D341Med (cell line): ENCODE measurements at regions not wholly inside any gene's neighbourhood (a gene's known extent, or its start where the extent isn't known, plus 50 kb on each side); places are given as distances from the start of the nearest gene placed in this dataset.

Experiments
- DNase-seq: peaks from one replicate; pipeline ENCODE4 v3.0.0; 2012; ENCODE audit warnings: low spot score

DNA sequence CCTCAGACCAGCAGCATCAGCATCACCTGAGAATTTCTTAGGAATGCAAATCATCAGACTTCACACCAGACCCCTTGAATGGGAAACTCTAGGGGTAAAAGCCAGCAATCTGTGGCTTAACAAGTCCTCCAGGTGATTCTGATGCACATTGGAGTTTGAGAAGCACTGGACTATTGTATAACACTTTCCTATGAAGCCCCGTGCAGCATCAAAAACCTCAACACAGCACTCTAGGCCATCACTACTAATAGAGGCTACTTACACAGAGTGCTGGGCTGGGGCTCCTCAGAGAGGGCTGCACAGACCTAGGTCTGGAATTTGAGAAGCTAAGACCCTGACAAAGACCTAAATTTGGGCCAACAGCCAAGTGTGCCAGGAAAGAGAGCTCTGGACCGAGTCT is 95.7 kb upstream of the ARAP3 start:
- no peak for DNase-seq

DNA sequence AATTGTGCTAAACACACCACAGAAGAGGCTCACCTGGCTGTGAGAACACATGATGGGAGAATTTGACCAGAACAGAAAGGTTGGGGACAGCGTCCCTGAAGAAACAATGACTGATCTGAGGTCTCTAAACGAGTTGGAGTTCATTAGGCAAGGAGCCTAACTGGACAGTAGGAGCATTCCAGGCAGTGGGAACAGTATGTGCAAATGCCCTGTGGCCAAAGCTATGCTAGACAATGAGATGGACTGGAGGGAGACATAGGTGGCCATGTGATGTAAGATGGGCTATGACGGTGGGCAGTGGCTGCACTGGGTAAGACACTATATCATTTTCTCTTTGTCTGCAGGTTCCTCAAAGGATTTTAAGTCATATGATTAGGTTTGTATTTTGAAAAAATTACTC is 95.1 kb upstream of the ARAP3 start:
- no peak for DNase-seq

DNA sequence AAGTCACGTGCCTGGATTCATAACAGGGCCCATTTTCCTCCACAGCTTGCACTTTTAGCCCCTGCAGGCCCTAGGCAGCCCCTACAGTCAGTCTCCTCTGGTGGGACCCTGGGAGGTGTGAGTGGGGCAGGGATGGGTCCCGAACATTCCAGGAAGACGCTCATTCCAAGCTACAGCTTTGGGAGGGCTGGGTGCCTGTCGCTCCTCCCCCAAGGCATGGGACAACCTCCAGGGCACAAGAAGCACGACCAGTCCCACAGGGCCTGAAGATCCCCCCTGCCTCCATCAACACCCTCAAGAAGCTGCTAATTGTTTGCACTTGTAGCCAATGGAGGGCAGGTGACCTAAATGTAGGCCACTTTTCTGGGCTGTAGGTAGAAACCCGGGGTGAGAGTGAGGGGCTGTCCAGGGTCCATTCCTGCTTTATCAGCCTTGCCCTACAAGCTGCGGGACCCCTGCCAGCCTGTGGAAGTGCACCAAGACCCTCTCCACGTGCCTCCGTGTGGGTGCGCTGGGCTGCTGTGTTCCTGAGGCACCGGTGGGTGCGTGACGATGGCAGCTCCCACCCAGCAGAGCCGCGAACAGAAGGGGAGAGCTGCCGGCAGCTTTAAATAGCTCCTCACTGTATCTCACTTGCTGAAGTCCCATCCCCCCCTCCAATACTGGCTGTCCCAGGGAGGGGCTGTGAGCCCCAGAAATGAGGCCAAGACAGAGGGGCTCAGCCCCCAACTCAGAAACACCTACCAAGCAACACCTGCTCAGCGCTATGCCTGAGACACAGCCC is 91.9 kb upstream of the ARAP3 start:
- no peak for DNase-seq

DNA sequence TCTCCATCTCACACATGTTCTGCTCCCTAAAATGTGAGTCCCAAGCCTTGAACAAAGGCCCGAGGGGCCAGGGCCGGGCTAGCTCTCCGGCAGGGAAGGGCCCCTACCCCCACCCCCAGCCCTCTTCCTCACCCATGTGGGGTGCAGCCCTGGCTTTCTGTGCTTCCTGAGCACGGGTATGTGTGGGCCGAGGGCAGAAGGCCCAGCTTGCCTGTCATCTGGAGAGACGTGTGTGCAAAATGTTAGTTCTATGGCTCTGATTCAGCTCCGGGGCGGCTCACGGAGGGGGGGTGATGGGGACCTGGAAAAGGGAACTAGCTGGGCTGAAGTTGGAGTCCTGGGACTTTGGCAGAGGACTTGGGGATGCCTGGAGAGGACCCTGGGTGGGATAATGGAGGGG is 90.3 kb upstream of the ARAP3 start:
- no peak for DNase-seq

DNA sequence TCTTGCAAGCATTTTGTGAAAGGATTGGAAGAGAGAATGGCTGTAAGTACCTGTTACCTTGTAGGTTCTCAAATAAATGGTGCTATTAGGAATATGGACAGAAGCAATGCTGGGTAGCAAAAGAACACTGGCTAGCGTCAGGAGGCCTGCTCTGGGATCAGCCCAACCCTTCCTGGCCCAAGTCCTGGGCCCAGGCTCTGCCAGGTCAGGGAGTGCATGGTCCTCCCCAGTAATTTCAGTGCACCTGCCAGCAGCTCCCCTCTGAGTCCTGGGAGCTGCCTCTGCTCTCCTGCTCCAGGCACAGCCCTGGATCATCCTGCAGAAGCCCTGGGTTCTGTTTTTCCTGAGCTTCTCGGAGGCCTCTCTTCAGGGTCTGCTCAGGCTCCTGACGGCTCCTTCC is 89.5 kb upstream of the ARAP3 start:
- no peak for DNase-seq

DNA sequence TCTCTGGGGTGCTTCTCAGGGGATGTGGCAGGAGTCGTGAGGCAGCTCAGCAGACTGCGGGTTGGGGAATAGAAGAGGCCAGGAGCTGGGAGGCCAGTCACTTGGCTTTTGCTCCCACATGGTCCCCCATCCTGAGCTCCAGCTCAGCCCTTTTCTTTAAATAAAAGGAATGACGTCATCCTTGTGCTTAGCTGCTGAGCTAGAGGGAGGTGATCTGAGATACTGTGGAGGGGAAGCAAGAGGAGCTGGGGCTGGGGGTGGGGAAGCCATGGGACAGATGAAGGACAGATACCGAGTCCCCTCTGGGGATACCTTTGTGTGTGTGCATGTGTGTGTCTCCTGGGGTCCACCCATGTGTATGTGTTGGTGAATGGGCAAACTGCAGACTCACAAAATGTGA is 89.0 kb upstream of the ARAP3 start:
- DNase-seq, result no peak

DNA sequence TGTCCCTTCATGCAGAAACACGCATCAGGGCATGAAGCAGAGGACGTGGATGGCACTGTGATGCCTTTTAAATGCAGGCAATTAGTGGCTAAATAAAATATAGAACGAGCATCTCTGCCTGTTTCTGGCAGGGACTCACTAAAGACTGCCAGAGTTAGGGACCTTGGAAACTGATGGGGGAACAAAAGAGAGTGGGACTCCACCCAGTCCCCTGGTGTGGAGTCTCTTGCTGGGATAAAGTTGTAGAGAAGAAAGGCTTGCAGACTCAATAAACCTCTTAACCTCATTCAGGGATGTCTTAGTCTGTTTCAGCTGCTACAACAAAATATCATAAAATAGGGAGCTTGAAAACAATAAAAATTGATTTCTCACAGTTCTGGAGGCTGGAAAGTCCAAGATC is 87.6 kb upstream of the ARAP3 start:
- DNase-seq, result no peak

DNA sequence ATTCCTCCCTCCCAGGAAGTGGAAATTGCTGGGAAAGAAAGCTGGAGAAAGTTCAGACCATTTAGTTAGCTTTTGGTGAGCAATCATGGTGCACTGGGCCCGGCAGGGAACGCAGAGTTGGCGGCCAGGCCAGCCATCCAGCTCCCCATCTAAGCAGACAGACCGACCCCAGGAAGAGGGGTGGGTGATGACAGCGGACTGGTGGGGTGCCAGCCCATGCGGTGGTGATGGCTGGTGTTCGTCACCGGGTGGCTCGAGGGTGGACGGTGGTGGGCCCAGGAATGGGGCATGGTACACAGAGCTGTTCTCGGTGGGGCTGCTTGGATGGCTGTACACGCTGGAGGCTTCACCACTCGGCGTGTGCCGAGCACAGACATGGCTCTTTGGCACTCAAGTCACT is 85.6 kb upstream of the ARAP3 start:
- DNase-seq, result no peak

DNA sequence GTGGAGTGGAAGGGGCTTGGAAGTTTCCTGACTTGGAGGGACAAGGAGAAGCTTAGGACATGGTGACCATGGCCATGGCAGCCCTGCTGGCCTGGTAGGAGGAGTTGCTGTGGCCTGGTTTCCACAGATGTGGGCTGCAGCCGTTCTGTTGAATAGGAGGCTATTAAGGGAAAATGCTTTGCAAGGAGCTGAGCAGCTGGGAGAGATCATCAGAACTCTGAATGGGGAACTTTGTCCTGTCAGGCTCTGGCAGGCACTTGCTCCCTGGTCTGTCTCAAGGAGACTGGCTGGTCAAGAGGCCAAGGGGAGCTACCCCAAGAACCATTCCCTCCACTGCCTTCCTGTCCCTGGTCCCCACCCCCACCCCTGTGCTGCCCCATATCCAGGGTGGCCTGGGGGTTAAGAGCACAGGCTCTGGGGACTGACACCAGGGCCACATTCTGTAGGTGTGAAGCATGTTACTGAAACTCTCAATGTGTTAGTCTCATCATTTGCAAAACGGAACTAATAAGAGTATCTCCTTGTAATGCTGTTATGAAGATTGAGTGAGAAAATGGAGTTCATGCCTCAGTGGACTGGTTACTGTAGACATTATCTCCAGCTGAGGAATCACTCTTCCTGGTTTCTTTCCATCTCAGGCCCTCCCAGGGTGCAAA is 84.0 kb upstream of the ARAP3 start:
- DNase-seq, result no peak

DNA sequence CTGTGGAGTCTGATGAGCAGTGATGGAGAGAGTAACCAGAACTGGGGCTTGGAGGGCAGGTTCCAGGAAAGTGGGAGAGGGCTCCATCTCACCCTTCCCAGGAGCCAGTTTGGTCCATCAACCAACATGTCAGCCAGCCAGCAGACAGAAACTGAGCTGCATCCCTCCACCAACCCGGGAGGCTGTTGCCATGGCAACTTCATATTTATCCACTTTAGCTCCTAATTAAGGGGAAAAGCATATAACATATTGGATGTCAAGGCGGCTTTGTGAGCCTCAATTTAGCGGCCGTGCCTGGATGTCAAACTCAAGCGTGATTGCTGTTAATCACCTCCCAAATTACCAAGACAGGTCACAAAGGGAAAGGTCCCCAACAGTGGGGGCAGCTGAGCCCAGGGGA is 81.5 kb upstream of the ARAP3 start:
- no peak for DNase-seq

DNA sequence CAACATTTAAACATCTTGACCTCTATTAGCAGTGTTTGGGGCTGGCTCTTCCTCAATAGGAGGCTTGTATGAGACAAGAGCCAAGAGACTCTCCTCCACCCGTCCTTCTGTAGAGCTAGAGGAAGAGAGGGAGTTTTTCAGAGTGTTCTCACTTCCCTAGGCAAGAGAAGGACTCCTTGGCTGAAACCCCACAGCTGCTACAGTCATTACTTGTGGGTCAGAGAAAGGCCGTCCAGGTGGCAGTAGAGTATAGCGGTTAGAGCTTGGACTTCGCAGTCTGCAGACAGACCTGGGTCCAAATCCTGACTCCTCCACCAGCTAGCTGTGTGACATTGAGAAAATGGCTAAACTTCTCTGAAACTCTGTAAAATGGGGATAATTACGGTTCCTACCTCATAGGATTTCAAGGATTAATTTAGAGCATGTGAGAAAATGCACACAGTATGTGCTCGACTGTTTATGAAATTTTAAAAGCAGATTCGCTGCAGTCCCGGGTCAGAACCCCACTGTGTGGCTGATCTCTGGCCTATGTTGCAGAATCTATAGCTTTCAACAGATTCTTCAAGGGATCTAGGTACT is 80.8 kb upstream of the ARAP3 start:
- DNase-seq, result no peak

DNA sequence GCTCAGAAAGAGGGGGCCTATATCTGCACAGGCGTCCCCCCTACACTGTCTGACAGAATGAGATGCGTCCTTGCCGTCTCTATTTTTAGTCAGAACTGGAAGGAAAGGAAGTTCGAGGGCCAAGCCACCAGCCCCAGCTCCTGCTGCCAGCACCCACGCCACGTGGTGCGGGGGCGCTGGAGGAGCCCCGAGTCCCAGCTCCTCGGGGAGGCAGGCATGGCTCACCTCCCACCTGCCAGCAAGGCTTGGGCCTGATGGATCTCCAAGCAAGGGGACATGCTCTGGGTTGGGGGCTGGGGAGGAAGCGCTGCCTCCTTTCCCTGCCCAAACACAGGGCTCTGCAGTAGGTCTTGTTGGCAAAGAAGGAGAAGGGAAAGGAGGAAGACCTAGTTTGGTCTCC is 80.3 kb upstream of the ARAP3 start:
- DNase-seq, result no peak

DNA sequence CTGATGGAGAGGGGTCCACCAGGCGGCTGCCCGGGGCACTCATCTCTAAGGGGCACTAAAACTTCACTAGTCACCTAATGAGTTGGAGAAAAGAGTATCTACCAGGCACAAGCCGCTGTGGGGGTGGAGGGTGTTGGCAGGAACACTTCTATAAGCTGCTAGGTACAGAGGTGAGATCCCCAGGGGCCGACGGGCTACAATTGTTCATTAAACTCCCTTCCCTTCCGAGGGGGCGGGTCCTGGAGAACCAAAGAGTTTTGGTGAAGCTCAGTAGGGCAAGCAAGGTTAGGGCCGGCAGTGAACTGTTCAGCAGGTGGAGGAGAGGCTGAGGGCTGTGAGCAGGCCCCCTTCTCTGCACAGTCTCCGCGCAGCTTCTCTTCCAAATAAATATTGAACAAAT is 78.7 kb upstream of the ARAP3 start:
- DNase-seq, result no peak

DNA sequence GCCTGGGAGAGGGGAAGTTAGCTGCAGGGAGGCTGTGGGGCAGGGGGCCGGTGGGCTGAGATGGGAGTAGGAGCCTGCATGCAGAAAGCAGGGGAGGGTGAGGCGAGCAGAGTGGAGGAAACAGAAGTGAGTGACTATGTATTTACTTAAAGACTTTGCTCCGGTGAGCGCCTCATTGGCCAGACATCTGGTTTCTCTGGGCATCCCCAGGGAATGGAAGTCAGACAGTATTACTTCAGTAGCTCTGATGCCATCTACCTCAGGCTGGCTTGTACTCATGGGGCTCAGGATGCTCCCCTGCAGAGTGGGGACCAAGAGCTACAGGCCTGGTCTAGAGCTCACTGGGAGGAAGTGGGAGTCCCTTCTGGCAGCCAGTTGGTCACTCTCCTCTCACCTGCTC is 78.2 kb upstream of the ARAP3 start:
- no peak for DNase-seq

DNA sequence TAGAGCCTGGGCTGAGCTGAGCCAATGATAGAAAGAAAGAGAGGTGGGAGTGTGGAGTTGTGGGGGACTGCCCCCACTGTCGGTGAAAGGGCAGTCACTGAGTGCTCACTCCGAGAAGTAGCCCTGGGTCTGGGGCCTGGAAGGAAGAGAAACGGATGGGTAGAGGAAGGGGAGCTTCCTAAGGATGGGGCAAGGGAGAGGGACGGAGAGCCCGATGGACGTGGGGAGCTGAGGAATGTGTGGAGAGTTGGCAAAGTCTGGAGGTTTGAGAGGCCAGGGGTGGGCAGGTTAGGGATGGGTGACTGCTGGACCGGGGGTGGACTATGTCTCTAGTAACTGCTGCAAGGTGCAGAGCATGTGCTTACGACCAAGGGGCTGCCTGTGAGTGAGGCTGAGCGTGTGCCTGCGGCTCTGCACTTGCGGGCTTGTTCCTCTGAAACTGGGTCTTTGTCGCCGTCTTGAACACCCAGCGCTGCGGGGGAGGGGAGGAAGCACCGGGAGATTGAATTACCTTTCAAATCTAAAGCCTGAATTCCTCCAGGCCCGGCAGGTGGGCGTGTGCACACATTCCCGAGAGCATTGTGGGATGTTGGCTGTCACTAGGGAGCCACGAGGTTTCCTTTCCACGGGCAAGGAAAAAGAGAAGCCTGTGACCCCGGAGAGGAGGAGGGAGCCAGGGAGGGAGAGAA is 76.4 kb upstream of the ARAP3 start:
- DNase-seq, result no peak

DNA sequence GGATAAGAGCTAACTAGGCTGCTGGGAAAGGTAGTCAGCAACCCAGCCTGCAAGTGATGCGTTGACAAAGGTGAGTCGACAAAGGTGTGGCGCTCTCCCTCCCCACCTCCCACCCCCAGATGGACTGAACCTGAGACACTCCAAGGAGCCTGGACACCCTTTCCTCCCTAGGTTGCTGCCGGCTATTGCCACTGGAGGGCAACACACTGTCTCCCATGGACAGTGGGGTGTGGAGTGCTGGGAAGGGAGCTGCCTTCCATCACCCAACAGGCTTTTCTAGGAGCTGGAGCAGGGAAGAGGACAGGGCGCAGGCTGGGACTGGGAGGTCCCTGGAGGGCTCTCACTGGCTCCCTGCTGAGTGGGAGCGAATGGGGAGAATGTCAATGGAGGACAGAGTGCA is 75.4 kb upstream of the ARAP3 start:
- peak; percentile 54 for DNase-seq

DNA sequence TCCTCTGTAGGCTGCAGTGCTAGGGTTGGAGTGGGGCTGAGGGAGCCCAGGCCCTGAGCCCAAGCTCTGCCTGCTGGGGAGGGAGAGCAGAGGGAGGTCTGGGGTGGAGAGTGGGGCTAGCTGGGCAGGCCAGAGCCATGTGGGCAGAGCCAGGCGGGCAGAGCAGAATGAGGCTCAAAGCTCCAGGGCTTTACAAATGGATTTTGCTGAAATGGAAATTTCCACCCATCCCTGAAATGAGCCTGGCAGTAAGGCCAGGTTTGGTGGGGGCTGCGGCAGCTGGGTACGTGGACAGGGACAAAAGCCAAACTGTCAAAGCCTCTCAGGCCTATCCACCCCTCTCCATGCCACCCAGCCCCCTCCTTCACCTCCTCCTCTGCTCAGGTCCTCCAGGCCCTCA is 74.2 kb upstream of the ARAP3 start:
- DNase-seq, result no peak

DNA sequence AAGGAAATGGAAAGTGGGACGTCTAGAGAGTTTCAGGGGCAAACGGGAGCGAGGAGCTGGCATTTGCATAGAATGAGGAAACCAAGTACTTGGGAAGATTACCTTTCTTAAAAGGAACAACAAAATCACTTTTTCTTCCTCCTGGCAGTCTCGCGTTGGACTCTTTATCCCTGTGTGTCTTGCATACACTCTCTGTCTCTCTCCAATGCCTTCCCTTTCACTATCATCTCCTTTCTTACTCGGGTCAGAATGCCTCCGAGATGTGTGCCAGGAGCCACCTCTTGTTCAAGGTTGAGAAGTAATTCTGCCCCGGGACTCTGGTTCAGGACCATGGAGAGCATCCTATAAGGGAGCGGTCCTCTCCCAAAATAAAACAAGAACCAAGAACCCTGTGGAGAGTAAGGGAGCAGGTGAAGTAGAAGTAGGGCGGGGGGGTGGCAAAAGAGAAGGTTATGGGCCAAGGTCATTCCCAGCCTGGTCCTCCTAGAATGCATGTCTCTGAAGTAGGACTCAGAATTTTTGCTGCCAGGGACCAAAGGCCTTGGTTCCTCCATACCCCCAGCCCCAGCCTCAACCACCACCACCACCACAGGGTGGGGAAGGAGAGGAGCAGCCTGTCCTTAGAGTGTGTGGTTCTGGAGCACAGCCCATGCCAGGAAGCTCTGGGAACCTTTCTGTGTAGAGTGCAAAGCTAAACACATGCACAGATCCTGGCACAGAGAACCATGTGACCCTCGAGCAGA is 72.1 kb upstream of the ARAP3 start:
- no peak for DNase-seq

DNA sequence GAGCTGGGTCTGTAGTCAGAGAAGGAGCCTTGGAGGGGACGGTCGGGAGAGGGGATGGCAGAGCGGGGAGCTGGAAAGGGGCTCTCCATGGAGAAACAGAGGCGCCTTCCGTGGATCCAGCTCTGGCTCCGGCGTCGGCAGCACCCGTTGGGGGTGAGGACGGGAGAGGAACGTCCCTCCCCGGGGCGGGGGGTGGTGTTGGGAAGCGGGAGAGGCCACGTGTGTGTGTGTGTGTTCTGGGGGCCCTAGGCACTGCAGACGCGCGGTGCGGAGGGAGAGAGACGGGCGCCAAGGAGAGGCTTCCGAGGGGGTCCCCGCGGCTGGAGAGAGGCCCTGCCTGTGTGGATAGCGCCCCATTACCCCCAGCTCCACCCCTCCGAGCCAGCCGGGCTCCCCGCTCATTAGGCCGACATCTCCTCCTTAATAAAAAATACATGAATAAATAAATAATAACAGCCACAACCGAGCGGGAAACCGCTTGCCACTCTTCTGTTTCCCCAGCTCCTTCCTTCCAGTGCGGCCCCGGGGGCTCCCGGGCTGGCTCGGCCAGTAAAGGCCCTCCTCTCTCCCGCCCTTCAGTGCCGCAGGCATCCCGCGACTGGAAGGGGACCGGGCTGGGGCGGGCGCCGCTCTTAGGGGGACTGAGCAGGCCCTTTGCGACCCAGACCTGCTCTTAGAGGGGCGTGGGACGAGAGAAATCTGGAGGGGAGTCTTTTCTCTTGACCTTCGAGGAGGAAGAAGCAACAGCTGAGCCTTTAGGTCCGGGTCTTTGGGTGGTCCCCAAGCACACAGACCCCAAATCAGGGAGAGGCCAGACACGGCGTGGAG is 71.3 kb upstream of the ARAP3 start:
- DNase-seq, result no peak

DNA sequence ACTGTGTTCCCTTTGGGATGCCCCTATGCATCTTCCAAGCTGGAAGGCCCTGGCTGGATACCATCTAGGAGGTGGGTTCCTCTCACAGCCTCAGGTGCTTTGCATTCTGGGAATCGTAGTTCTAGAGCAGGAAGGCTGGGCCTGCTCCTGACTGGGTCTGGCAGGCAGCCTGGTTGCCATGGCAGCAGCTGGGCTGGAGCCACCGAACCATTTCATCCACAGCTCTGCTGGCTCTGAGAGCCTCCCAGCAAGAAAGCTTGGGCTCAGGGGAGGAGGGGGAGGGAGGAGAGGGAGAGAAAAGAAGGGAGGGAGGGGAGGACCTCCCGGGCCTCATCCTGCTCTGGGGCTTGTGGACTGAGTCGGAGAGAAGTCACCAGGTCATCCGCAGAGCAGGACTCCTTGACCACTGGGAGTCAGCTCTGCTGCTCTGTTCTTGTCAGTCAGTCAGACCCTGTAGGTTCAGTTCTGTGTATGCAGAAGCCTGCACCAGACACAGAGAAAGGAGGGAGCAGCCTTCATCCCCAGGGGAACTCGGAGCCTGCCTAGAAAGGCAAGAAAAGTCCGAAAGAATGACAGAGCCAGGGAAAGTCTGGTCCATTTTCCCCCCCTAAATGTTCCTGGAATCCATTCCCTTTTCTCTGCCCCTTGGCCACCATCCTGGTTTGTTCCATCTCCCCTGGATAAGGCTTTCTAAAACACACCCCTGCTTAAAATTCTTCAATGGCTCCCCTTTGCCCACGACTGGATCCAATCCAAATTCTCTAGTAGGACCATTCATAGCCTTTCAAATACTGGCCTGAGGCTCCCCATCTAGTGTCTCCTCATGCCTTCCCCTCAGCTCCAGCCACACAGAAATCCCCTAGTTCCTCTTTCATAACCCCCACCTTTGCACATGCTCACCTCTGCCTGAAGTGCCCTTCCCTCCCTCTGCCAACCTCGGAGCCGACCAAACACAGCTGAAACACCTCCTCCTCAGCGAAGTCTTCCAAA is 65.4 kb upstream of the ARAP3 start:
- DNase-seq, result peak; percentile 87
